GM23248 (cell line): ENCODE measurements at regions not wholly inside any gene's neighbourhood (a gene's known extent, or its start where the extent isn't known, plus 50 kb on each side); places are given as distances from the start of the nearest gene placed in this dataset.

Source experiments
- DNase-seq: peaks from one replicate; pipeline ENCODE4 v3.0.0-alpha.2; 2015
- H2AFZ ChIP-seq: fragments of 200-600 bp; sonication (generic); 2 replicates; pipeline ENCODE4 v1.6.1; 2016; ENCODE audit warnings: antibody characterized with exemption
- H3F3A ChIP-seq: fragments of 200-600 bp; sonication (generic); 2 replicates; pipeline ENCODE4 v1.6.1; 2016; ENCODE audit warnings: mild to moderate bottlenecking, antibody characterized with exemption, mixed run types; ENCODE audit not compliant: insufficient read depth
- H3K27ac ChIP-seq: fragments of 200-600 bp; sonication (generic); 2 replicates; pipeline ENCODE4 v1.5.1; 2016; ENCODE audit warnings: mild to moderate bottlenecking
- H3K27me3 ChIP-seq: fragments of 200-600 bp; sonication (generic); replicated peaks from 2 replicates; pipeline ENCODE4 v1.6.1; 2016; ENCODE audit warnings: mild to moderate bottlenecking; ENCODE audit not compliant: insufficient read depth
- H3K36me3 ChIP-seq: fragments of 200-600 bp; sonication (generic); 2 replicates; pipeline ENCODE4 v1.6.1; 2016; ENCODE audit warnings: low read depth, mild to moderate bottlenecking
- H3K4me1 ChIP-seq: fragments of 200-600 bp; sonication (generic); 2 replicates; pipeline ENCODE4 v1.6.1; 2016; ENCODE audit warnings: mild to moderate bottlenecking; ENCODE audit not compliant: insufficient read depth
- H3K4me2 ChIP-seq: fragments of 200-600 bp; sonication (generic); one replicate; pipeline ENCODE4 v1.6.1; 2016; ENCODE audit warnings: mild to moderate bottlenecking; ENCODE audit not compliant: unreplicated experiment
- H3K4me3 ChIP-seq: fragments of 200-600 bp; sonication (generic); 2 replicates; pipeline ENCODE4 v1.5.1; 2016; ENCODE audit warnings: mild to moderate bottlenecking
- H3K79me2 ChIP-seq: fragments of 200-600 bp; sonication (generic); 2 replicates; pipeline ENCODE4 v1.6.1; 2016; ENCODE audit warnings: mild to moderate bottlenecking; ENCODE audit not compliant: insufficient read depth
- H3K9ac ChIP-seq: fragments of 200-600 bp; sonication (generic); 2 replicates; pipeline ENCODE4 v1.6.1; 2016; ENCODE audit warnings: mild to moderate bottlenecking
- H3K9me2 ChIP-seq: fragments of 200-600 bp; sonication (generic); 2 replicates; pipeline ENCODE4 v1.6.1; 2016; ENCODE audit warnings: mixed run types, mild to moderate bottlenecking, moderate library complexity; ENCODE audit not compliant: insufficient read depth
- H3K9me3 ChIP-seq: fragments of 200-600 bp; sonication (generic); one replicate; pipeline ENCODE4 v1.6.1; 2017; ENCODE audit warnings: low read depth
- H4K20me1 ChIP-seq: fragments of 200-600 bp; sonication (generic); 2 replicates; pipeline ENCODE4 v1.6.0; 2016; ENCODE audit not compliant: insufficient read depth
- EZH2 ChIP-seq: fragments of 200-600 bp; sonication (generic); IDR thresholded peaks from 2 replicates; pipeline ENCODE4 v1.6.1; 2018; ENCODE audit warnings: antibody characterized with exemption, mild to moderate bottlenecking; ENCODE audit not compliant: insufficient read depth, poor library complexity, severe bottlenecking
- EZH2phosphoT487 ChIP-seq: fragments of 200-600 bp; sonication (generic); IDR thresholded peaks from 2 replicates; pipeline ENCODE4 v1.6.1; 2018; ENCODE audit warnings: antibody characterized with exemption, moderate library complexity, mild to moderate bottlenecking, low read depth; ENCODE audit not compliant: insufficient read depth
- WGBS, 2 experiments: methylation state at CpG; one replicate each; pipeline ENCODE4 v1.1.6; 2015 to 2017; ENCODE audit warnings: low lambda C conversion rate in 2 of 2, low coverage in 1 of 2; ENCODE audit errors: missing lambda C conversion rate in 2 of 2; 5-methylcytosine and 5-hydroxymethylcytosine counted together
- in situ Hi-C: fragments of 300-500 bp; cut with MboI; formaldehyde crosslinking; loops from 2 replicates; pipeline ENCODE4 v1.15.0; 2020

GRCh38 chr13:80530191-80530590 lies 189.3 kb upstream of the SPRY2 start:
- Histone ChIP-seq H3K9me2 (no peaks in the 10 kb centered on the region), H3K9me3 (no peaks in the 10 kb centered on the region), H3K36me3 (no peaks in the 10 kb centered on the region), H2AFZ (no peak overlapping the region), H4K20me1 (no peaks in the 10 kb centered on the region), H3K4me3 (no peak overlapping the region), H3K27ac (no peak overlapping the region), H3F3A (no peaks in the 10 kb centered on the region), H3K4me1 (no peaks in the 10 kb centered on the region), H3K9ac (no peak overlapping the region), H3K4me2 (no peak overlapping the region), H3K27me3 (no peaks in the 10 kb centered on the region), H3K79me2 (no peaks in the 10 kb centered on the region)
- no peak for TF ChIP-seq EZH2phosphoT487
- TF ChIP-seq EZH2, result no peak
- in situ Hi-C loops, result no loop called here
- 2 to 5% methylated on average over 4 of the region's 4 CpGs for WGBS, 2 experiments
- DNase-seq, result no peak

DNA sequence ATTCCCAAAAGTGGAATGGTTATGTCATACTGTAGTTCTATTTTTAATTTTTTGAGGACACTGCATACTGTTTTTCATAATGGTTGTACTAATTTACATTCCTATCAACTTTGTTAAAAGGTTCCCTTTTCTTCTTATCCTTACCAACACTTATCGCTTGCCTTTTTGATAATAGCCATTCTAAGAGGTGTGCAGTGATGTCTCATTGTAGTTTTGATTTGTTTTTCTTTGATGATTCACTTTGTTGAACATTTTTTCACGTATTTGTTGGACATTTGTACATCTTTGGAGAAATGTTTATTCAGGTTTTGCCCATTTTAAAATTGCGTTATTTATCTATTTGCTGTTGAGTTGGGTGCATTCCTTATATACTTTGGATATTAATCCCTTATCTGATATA lies 188.8 kb upstream of the SPRY2 start:
- Histone ChIP-seq H3K36me3 (no peaks in the 10 kb centered on the region), H3K79me2 (no peaks in the 10 kb centered on the region), H3K9me3 (no peaks in the 10 kb centered on the region), H3K27me3 (no peaks in the 10 kb centered on the region), H2AFZ (no peak overlapping the region), H3K4me3 (no peak overlapping the region), H3K4me1 (no peaks in the 10 kb centered on the region), H3K27ac (no peak overlapping the region), H4K20me1 (no peaks in the 10 kb centered on the region), H3K9me2 (no peaks in the 10 kb centered on the region), H3F3A (no peaks in the 10 kb centered on the region), H3K9ac (no peak overlapping the region), H3K4me2 (no peak overlapping the region)
- in situ Hi-C loops, result no loop called here
- TF ChIP-seq EZH2 (no peak), EZH2phosphoT487 (no peak)
- 49 to 50% methylated on average over 3 of the region's 3 CpGs for WGBS, 2 experiments
- DNase-seq, result no peak

DNA sequence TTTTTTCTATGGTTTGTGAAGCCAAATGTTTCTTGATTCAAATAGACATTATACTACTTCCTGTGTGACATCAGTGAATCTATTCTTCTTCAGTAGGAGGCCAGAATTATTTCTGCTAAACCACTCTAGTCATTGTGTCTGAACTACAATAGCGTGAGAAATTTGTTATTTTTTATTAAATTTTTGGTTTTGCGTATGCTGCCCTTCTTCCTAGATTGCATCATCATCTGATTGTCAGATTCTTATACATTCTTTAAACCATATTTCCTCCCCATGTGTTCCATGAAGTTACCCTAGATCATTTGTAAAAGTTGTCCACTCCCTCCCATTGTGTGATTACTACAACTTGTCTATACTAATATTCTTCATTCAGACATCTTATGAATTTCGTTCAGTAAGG lies 187.8 kb upstream of the SPRY2 start:
- Histone ChIP-seq H3K27me3 (no peaks in the 10 kb centered on the region), H3K9ac (no peak overlapping the region), H3K4me2 (no peak overlapping the region), H3K79me2 (no peaks in the 10 kb centered on the region), H3F3A (no peaks in the 10 kb centered on the region), H3K4me1 (no peaks in the 10 kb centered on the region), H3K9me2 (no peaks in the 10 kb centered on the region), H3K27ac (no peak overlapping the region), H3K36me3 (no peaks in the 10 kb centered on the region), H2AFZ (no peak overlapping the region), H3K4me3 (no peak overlapping the region), H3K9me3 (no peaks in the 10 kb centered on the region), H4K20me1 (no peaks in the 10 kb centered on the region)
- TF ChIP-seq EZH2phosphoT487 (no peak), EZH2 (no peak)
- in situ Hi-C loops, result no loop called here
- DNase-seq, result no peak
- 47 to 52% methylated on average over 3 of the region's 3 CpGs for WGBS, 2 experiments

GRCh38 chr13:80527400-80527799 lies 186.5 kb upstream of the SPRY2 start:
- no peaks in the 10 kb centered on the region for H3K9me2 ChIP-seq
- 36 to 42% methylated on average over 2 of the region's 2 CpGs for WGBS, 2 experiments
- H2AFZ ChIP-seq, result no peak overlapping the region
- H3K4me1 ChIP-seq, result no peaks in the 10 kb centered on the region
- H3K9me3 ChIP-seq, result no peaks in the 10 kb centered on the region
- H3K36me3 ChIP-seq, result no peaks in the 10 kb centered on the region
- H3K4me3 ChIP-seq, result no peak overlapping the region
- H3K9ac ChIP-seq, result no peak overlapping the region
- H4K20me1 ChIP-seq, result no peaks in the 10 kb centered on the region
- in situ Hi-C loops, result no loop called here
- no peak overlapping the region for H3K27ac ChIP-seq
- no peaks in the 10 kb centered on the region for H3F3A ChIP-seq
- DNase-seq, result no peak
- no peak overlapping the region for H3K4me2 ChIP-seq
- no peaks in the 10 kb centered on the region for H3K27me3 ChIP-seq
- H3K79me2 ChIP-seq, result no peaks in the 10 kb centered on the region
- TF ChIP-seq EZH2phosphoT487, result no peak
- TF ChIP-seq EZH2, result no peak

GRCh38 chr13:80524447-80525215 lies 183.7 kb upstream of the SPRY2 start:
- no peaks in the 10 kb centered on the region for H3K36me3 ChIP-seq
- H3K4me2 ChIP-seq, result no peak overlapping the region
- TF ChIP-seq EZH2 (no peak), EZH2phosphoT487 (no peak)
- no peak overlapping the region for H3K4me3 ChIP-seq
- no peak overlapping the region for H3K9ac ChIP-seq
- H3K27ac ChIP-seq, result no peak overlapping the region
- no peaks in the 10 kb centered on the region for H3K27me3 ChIP-seq
- DNase-seq, result no peak
- in situ Hi-C loops, result no loop called here
- no peaks in the 10 kb centered on the region for H4K20me1 ChIP-seq
- H2AFZ ChIP-seq, result no peak overlapping the region
- WGBS, 2 experiments, result 31 to 38% methylated on average over 4 of the region's 4 CpGs
- H3K9me3 ChIP-seq, result no peaks in the 10 kb centered on the region
- H3K9me2 ChIP-seq, result no peaks in the 10 kb centered on the region
- H3F3A ChIP-seq, result no peaks in the 10 kb centered on the region
- no peaks in the 10 kb centered on the region for H3K79me2 ChIP-seq
- H3K4me1 ChIP-seq, result no peaks in the 10 kb centered on the region
